PC-3 (cell line): ENCODE measurements at regions not wholly inside any gene's neighbourhood (a gene's known extent, or its start where the extent isn't known, plus 50 kb on each side); places are given as distances from the start of the nearest gene placed in this dataset.

Experiments
- ATAC-seq: fragments of 200-7000 bp; cut with Tn5 transposase; 2 replicates; pipeline ENCODE4 v1.9.1; 2020; ENCODE audit warnings: mild to moderate bottlenecking, moderate library complexity
- BruUV-seq: library from RNA; stranded (reverse); fragments of 400-500 nt; replicated peaks from 2 replicates; lab custom pipeline; 2021; lab: Mats Ljungman, UMichigan
- CTCF ChIA-PET: fragments of 300-600 bp; sonication (Branson Sonifier 250); formaldehyde crosslinking; loops from one replicate; lab custom pipeline; 2022; ENCODE audit warnings: antibody characterized with exemption; lab: Charles Lee
- POLR2A ChIA-PET: fragments of 300-600 bp; sonication (Branson Sonifier 250); formaldehyde crosslinking; loops from one replicate; lab custom pipeline; 2022; ENCODE audit warnings: antibody characterized with exemption; ENCODE audit not compliant: unreplicated experiment; lab: Charles Lee
- DNase-seq: peaks from one replicate; pipeline ENCODE4 v3.0.0-alpha.2; 2015
- H2AFZ ChIP-seq: fragments of 300-600 bp; sonication (generic); 2 replicates; pipeline ENCODE4 v1.6.0; 2016; ENCODE audit warnings: antibody characterized with exemption, low read length
- H3F3A ChIP-seq: fragments of 300-600 bp; sonication (generic); one replicate; pipeline ENCODE4 v1.6.0; 2017; ENCODE audit warnings: antibody characterized with exemption, low read length, control low read depth, mild to moderate bottlenecking; ENCODE audit not compliant: unreplicated experiment
- H3K27ac ChIP-seq: fragments of 300-600 bp; sonication (generic); 2 replicates; pipeline ENCODE4 v1.5.1; 2016; ENCODE audit warnings: mild to moderate bottlenecking, low read length
- H3K27me3 ChIP-seq: fragments of 300-600 bp; sonication (generic); 2 replicates; pipeline ENCODE4 v1.6.1; 2016; ENCODE audit warnings: low read length, mixed read lengths
- H3K36me3 ChIP-seq: fragments of 300-600 bp; sonication (generic); 2 replicates; pipeline ENCODE4 v1.6.1; 2016; ENCODE audit warnings: low read depth, mixed run types, low read length, mixed read lengths
- H3K4me1 ChIP-seq: fragments of 300-600 bp; sonication (generic); 2 replicates; pipeline ENCODE4 v1.5.1; 2016; ENCODE audit warnings: low read length; ENCODE audit not compliant: insufficient read depth
- H3K4me2 ChIP-seq: fragments of 300-600 bp; sonication (generic); 2 replicates; pipeline ENCODE4 v1.6.0; 2016; ENCODE audit warnings: low read length
- H3K4me3 ChIP-seq: fragments of 300-600 bp; sonication (generic); 2 replicates; pipeline ENCODE4 v1.5.1; 2016; ENCODE audit warnings: mild to moderate bottlenecking, low read length, mixed read lengths
- H3K79me2 ChIP-seq: fragments of 300-600 bp; sonication (generic); 2 replicates; pipeline ENCODE4 v1.6.1; 2017; ENCODE audit warnings: low read length, mixed read lengths
- H3K9ac ChIP-seq: fragments of 300-600 bp; sonication (generic); 2 replicates; pipeline ENCODE4 v1.6.0; 2016; ENCODE audit warnings: mild to moderate bottlenecking, low read length
- H3K9me2 ChIP-seq: fragments of 300-600 bp; sonication (generic); replicated peaks from 2 replicates; pipeline ENCODE4 v1.6.1; 2016; ENCODE audit warnings: mixed run types, low read length, mixed read lengths
- H3K9me3 ChIP-seq: fragments of 300-600 bp; sonication (generic); 2 replicates; pipeline ENCODE4 v1.6.1; 2016; ENCODE audit warnings: low read length, mixed read lengths
- H4K20me1 ChIP-seq: fragments of 300-600 bp; sonication (generic); 2 replicates; pipeline ENCODE4 v1.6.1; 2016; ENCODE audit warnings: low read length, mixed read lengths
- CTCF ChIP-seq: fragments of 300-600 bp; sonication (generic); conservative IDR thresholded peaks from 2 replicates; pipeline ENCODE4 v1.5.1; 2017; ENCODE audit warnings: antibody characterized with exemption, low read depth, mild to moderate bottlenecking, low read length
- EZH2 ChIP-seq: fragments of 300-600 bp; sonication (generic); IDR thresholded peaks from one replicate; pipeline ENCODE4 v1.6.1; 2017; ENCODE audit warnings: antibody characterized with exemption, mild to moderate bottlenecking, low read length; ENCODE audit not compliant: unreplicated experiment
- EZH2phosphoT487 ChIP-seq: fragments of 300-600 bp; sonication (generic); IDR thresholded peaks from 2 replicates; pipeline ENCODE4 v1.6.1; 2018; ENCODE audit warnings: mild to moderate bottlenecking, antibody characterized with exemption, low read length, borderline replicate concordance
- intact Hi-C: fragments of 100-400 bp; cut with micrococcal nuclease; formaldehyde crosslinking; loops from 2 replicates; pipeline ENCODE4 v1.9.0; 2023

GRCh38 chr19:32018014-32018413 is 327.4 kb upstream of the ZNF507 start:
- no TSS peak for BruUV-seq
- H3K9me3 ChIP-seq = no peaks in the 10 kb centered on the region

GRCh38 chr19:32020538-32020937 is 324.9 kb upstream of the ZNF507 start:
- Histone ChIP-seq H3K27ac (no peak overlapping the region), H3K4me1 (no peaks in the 10 kb centered on the region), H3K9me3 (no peaks in the 10 kb centered on the region), H3K79me2 (no peaks in the 10 kb centered on the region), H3K9ac (no peak overlapping the region), H3K9me2 (no peaks in the 10 kb centered on the region), H3K27me3 (no peaks in the 10 kb centered on the region), H3K4me3 (no peak overlapping the region), H2AFZ (no peak overlapping the region), H3F3A (no peaks in the 10 kb centered on the region), H3K36me3 (no peaks in the 10 kb centered on the region), H4K20me1 (no peaks in the 10 kb centered on the region), H3K4me2 (no peak overlapping the region)
- BruUV-seq = no TSS peak
- CTCF ChIA-PET = no interaction called here
- no peak for ATAC-seq
- intact Hi-C loops = no loop called here
- no peak for DNase-seq
- POLR2A ChIA-PET = no interaction called here
- TF ChIP-seq CTCF (no peak), EZH2 (no peak), EZH2phosphoT487 (no peak)

More at GRCh38 chr19:32018014-32018413, 327.4 kb upstream of the ZNF507 start:
- CTCF ChIA-PET = no interaction called here
- no peaks in the 10 kb centered on the region for H3K27me3 ChIP-seq
- H3K4me2 ChIP-seq = no peak overlapping the region
- ATAC-seq = no peak
- POLR2A ChIA-PET = no interaction called here
- H4K20me1 ChIP-seq = no peaks in the 10 kb centered on the region
- intact Hi-C loops = no loop called here
- H3K4me3 ChIP-seq = no peak overlapping the region
- no peaks in the 10 kb centered on the region for H3K36me3 ChIP-seq
- no peak overlapping the region for H3K27ac ChIP-seq
- H3K79me2 ChIP-seq = no peaks in the 10 kb centered on the region
- no peak overlapping the region for H3K9ac ChIP-seq
- no peak for DNase-seq
- no peaks in the 10 kb centered on the region for H3F3A ChIP-seq
- no peaks in the 10 kb centered on the region for H3K9me2 ChIP-seq
- H3K4me1 ChIP-seq = no peaks in the 10 kb centered on the region
- TF ChIP-seq CTCF = no peak
- TF ChIP-seq EZH2phosphoT487 = no peak
- TF ChIP-seq EZH2 = no peak
- H2AFZ ChIP-seq = no peak overlapping the region

- Histone ChIP-seq H3K27me3 (no peaks in the 10 kb centered on the region), H3K9me3 (no peaks in the 10 kb centered on the region), H3K9ac (no peak overlapping the region), H3K27ac (no peak overlapping the region), H3K4me2 (no peak overlapping the region), H3K4me3 (no peak overlapping the region), H4K20me1 (no peaks in the 10 kb centered on the region), H2AFZ (no peak overlapping the region), H3F3A (no peaks in the 10 kb centered on the region), H3K36me3 (no peaks in the 10 kb centered on the region), H3K4me1 (no peaks in the 10 kb centered on the region), H3K79me2 (no peaks in the 10 kb centered on the region), H3K9me2 (no peaks in the 10 kb centered on the region)
- TF ChIP-seq EZH2 (no peak), EZH2phosphoT487 (no peak), CTCF (no peak)
- no TSS peak for BruUV-seq
- intact Hi-C loops = no loop called here
- no peak for ATAC-seq
- DNase-seq = no peak
- CTCF ChIA-PET = no interaction called here
- POLR2A ChIA-PET = no interaction called here
These were observed 323.3 kb upstream of the ZNF507 start for GRCh38 chr19:32022044-32022640.
